ENCODE measurements at regions not wholly inside any gene's neighbourhood (a gene's known extent, or its start where the extent isn't known, plus 50 kb on each side); places are given as distances from the start of the nearest gene placed in this dataset.

GRCh38 chr2:217258170-217258569 lies 398.3 kb upstream of the TNP1 start:
- no peak for DNase-seq

- DNase-seq, result no peak
Measured at GRCh38 chr2:217256251-217256650, 396.4 kb upstream of the TNP1 start.

- no peak for DNase-seq
Measured at GRCh38 chr2:217254111-217254510, 394.2 kb upstream of the TNP1 start.

GRCh38 chr2:217252181-217252580 lies 392.3 kb upstream of the TNP1 start:
- DNase-seq, result no peak

GRCh38 chr2:217250013-217250524 lies 390.2 kb upstream of the TNP1 start:
- no peak for DNase-seq

GRCh38 chr2:217249121-217250012 lies 389.5 kb upstream of the TNP1 start:
- DNase-seq, result no peak

- DNase-seq, result no peak
Measured at GRCh38 chr2:217248312-217248935, 388.6 kb upstream of the TNP1 start.

- no peak for DNase-seq
Measured at GRCh38 chr2:217247476-217247875, 387.6 kb upstream of the TNP1 start.

- DNase-seq, result no peak
Measured at GRCh38 chr2:217246108-217246507, 386.2 kb upstream of the TNP1 start.

- no peak for DNase-seq
Measured at GRCh38 chr2:217244815-217245214, 385.0 kb upstream of the TNP1 start.

- no peak for DNase-seq
Measured at GRCh38 chr2:217242947-217243346, 383.1 kb upstream of the TNP1 start.

GRCh38 chr2:217231724-217232123 lies 371.9 kb upstream of the TNP1 start:
- no peak for DNase-seq

GRCh38 chr2:217231212-217231611 lies 371.3 kb upstream of the TNP1 start:
- no peak for DNase-seq

GRCh38 chr2:217228732-217229131 lies 368.9 kb upstream of the TNP1 start:
- no peak for DNase-seq

- DNase-seq, result no peak
Measured at GRCh38 chr2:217227794-217228193, 367.9 kb upstream of the TNP1 start.

- no peak for DNase-seq
Measured at GRCh38 chr2:217225596-217225995, 365.7 kb upstream of the TNP1 start.

GRCh38 chr2:217223222-217223930 lies 363.5 kb upstream of the TNP1 start:
- peak; percentile 10 for DNase-seq

GRCh38 chr2:217222309-217222910 lies 362.5 kb upstream of the TNP1 start:
- DNase-seq, result peak; percentile 22

GRCh38 chr2:217220228-217221013 lies 360.6 kb upstream of the TNP1 start:
- no peak for DNase-seq

GRCh38 chr2:217219164-217219520 lies 359.3 kb upstream of the TNP1 start:
- DNase-seq, result no peak

GRCh38 chr2:217218269-217219163 lies 358.7 kb upstream of the TNP1 start:
- no peak for DNase-seq

Measured in CD4-positive, alpha-beta T cell treated with Interleukin-10 for 1 hour (primary cell).